Globus pallidus (tissue), 1 donor: ENCODE measurements at regions not wholly inside any gene's neighbourhood (a gene's known extent, or its start where the extent isn't known, plus 50 kb on each side); places are given as distances from the start of the nearest gene placed in this dataset.

Experiments used
- DNase-seq: peaks from one replicate; pipeline ENCODE4 v3.0.0-alpha.2; 2015; ENCODE audit warnings: low spot score

DNA sequence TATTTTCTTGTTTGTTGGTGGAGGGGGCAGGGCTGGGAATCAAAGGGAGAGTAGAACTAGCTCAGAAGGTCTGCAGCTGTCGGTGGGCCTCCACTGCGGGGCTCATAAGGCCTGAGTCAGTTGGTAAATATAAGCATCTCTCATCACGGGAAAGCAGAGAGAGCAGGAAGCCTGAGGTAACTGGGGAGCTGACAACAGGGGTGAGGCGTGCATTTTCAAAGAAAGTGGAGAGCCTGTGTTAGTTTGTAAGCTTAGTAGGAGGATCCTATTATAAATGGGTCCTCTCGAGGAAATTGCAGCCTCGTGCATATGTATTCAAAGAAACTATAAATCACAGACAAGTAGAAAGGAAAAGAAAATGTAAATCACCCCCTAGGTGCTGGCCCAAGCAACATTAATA lies 221.0 kb upstream of the CDH13 start:
- DNase-seq: no peak

DNA sequence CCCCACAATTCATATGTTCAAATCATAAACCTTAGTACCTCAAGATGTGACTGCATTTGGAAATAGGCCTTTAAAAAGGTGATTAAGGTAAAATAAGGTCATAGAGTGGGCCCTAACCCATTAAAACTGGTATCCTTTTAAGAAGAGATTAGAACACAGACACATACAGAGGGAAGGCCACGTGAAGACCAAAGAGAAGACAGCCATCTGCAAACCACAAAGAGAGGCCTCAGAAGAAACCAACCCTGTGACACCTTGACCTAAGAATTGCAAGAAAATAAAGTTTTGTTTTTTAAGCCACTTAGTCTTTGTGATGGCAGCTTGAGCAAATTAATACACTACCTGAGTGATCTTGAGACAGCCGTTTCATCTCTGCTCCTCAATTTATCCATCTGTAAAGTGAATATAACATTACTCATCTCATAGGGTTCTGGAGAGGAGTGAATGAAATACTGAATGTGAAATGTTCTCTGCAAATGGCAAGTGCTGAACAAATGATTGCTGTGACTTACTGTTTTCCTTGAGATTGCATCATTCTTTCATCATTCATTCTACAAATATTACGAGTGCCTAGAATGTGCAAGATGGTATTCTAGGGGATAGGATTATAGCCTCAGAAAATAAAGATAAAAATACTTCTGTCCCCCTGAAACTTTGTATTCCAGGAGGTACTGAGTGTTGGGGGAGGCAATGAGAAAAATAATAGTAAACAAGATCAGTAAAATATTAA lies 222.0 kb upstream of the CDH13 start:
- no peak for DNase-seq

DNA sequence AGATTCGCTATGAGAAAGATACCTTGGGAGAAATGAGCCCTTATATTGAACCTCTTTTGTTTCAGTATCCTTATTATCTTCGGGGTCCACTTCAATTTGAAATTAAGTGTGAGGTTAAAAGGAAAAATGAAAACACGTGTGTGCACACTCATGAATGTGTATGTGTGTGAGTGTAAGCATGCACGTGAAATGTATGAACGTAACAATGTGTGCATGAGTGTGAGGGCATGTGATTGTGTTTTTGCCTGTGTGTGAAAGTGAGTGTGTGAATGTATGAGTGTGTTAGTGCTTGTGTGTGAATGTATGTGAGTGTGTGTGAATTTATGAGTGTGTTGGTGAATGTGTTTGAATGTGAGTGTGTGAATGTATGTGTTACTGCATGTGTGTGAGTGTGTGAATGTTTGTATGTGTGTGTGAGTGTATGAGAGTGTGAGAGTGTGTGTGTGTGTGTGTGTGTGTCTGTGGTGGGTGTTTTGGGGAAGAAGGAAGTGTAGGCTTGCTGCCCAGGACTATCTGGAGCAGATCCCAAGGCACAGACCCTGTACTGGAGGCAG lies 224.0 kb upstream of the CDH13 start:
- no peak for DNase-seq

DNA sequence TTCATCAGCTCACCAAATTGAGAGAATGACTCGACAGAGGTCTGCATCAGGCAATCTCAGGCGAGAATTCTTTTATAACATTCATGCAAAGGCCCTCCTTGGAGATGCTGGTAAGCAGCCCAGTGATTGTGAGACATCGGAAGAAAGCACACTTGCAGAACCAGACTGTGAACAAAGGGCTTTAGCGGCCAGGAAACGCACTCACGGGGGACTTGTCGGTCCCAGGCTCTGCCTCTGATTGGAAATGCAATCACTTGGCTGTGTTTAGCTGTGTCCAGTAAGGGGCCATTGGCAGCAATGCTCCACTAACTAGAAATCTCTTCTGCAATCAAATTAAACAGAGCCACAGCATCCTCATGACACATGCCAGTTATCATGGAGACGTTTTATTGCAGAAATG lies 226.7 kb upstream of the CDH13 start:
- no peak for DNase-seq

DNA sequence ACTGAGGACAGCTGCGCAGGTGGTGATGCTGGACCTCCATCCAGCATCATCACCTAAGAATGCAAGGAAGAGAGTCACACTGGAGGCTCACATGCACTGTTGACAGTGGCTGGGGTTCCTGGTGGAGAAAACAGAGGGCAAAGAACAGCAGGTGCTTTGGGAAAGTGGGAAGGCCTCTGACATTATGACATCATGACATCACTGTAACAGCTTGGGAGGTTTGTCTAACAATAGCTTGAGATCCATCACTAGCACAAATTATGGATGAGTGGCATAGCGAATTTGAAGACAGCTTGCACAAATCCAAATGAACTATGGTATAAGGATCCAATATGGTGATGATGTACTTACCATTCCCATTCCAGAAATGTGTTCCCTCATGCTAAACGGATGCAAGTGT lies 226.5 kb upstream of the MPHOSPH6 start:
- no peak for DNase-seq

DNA sequence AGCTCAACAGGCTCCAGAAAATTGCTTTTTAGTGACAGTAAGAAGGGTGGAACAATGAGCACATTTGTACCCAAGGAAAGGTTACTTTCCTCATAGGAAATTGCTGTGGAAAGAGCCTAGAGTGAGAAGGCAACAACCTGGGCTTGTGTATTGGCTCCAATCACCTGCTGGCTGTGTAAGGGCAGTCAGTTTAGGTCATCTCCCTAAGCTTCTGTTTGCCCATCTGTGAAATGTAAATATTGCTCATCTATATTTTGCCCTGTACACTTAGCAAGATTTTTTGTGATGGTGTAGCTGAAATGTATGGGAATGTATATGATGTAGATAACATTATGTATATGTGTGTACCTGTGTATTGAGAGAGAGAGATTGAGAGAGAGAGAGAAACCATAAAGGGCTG lies 225.2 kb upstream of the MPHOSPH6 start:
- DNase-seq: no peak

DNA sequence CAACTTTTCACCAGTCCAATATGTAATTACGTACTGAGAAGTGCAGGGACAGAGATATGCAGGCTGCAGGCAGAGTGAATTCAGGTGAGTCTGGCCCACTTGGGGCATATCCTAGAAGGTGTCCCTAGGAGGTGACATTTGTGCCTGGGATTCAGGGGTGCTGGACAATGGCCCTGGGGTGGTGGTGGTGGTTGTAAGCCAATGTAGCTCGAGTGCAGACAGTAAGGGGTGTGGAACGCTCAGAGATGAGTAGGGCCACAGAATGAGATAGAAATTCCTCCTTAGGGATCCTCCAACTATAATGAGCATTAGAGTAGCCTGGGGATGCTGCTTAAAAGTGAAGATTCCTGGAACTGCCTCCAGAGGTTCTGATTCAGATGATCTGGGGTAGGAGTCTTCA lies 221.7 kb upstream of the MPHOSPH6 start:
- DNase-seq: no peak

DNA sequence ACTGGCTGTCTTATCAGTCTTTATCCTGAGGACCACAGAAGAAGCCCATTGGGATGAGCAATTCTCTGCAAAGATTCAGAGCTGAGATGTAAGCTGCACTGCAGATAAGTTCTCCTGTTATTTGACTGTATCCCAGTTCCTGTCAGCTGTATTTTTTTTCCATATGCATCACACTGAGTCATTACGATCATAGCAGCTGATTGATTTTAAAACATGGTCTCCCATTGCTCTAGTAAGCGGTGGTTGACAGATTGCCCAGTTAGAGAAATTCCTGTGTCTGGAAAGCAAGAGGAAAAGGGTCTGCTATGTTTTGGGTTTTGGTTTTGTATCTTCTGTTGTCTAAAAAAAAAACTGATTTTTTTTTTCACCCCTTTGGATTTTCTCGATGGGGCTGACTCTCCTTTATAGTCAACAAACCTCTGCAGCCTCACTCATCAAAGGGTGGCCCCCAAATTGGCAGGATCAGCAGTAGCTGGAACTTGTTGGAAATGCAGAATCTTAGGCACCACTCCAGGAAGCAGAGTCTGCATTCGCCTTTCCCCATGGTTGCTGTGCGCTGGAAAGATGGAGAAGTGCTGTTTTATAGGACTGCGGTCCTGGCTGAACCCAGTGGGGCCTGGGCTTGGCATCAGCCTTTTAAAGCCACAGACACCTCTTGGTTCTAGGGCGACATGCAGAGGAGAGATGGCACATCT lies 220.1 kb upstream of the MPHOSPH6 start:
- DNase-seq: no peak

DNA sequence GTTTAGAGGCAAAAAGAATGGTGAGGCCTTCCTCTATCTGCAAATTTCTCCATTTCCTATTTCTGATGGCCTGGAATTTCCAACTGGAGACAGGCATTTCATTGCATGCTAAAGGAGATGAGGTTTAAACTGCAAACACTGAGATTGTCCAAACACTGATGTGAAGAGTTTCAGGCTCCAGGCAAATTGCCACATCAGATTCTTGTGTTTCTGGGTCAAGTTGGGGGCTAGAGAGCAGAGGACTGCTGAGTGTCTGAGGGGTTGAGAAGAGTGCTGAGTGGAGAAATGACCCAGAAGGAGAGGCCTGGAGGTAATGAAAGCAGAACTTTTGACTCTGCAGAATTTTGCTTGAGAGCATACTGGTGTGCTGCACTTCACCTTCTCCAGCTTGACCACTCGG lies 216.7 kb upstream of the MPHOSPH6 start:
- no peak for DNase-seq

DNA sequence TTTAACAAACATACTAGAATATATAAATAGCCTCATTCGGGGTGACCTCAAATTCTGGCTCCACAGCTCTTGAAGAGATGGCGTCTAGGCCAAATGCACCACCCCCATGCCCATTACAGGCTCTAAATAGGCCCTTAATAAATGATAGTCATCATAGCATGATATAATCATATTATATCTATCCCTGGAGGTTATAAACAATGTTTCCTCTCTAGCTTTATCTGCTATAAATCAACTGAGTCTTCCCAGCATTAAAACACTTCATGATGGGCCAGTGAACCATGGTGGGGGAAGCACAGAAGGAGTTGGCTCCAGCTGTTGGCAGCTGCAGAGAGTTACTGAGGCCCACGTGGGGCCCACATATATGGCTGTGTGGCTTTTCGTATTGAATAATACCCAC lies 214.9 kb upstream of the MPHOSPH6 start:
- DNase-seq: no peak

DNA sequence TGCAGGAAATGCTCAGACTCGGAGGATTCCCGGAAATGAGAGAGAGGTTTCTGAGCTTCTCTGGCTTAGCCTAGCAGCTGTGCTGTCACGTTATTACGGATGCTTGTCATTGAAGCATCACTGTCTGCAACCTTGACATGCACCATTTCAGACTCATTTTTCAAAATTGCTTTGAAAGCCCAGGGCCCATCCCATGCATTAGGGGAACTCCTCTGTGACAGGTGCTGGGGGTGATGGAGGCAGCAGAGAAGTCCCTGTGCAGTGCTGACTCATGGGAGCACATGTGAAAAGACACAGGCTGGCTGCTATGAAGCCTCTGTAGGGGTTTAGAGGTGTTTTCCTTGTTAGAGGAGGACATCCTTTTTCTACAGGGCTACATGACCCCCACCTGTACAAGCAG lies 214.0 kb upstream of the MPHOSPH6 start:
- no peak for DNase-seq

DNA sequence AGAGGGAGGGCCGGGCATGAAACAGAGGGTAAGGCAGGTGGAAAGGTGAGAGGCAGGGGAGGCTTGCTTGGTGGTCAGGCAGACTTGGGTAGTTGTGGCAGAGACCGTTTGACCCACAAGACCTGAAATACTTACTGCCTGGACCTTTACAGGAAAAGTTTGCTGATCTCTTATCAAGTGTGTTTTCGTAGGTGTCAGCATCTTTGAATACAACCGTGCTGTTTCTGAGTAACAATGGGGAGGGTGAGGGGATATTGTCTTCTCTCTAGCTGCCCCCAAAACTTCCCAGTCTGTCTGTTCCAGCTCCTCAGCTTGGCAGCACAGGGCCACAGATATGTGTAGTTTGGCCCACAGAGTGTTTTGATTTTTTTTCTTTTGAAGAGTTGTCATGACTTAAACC lies 212.5 kb upstream of the MPHOSPH6 start:
- no peak for DNase-seq

DNA sequence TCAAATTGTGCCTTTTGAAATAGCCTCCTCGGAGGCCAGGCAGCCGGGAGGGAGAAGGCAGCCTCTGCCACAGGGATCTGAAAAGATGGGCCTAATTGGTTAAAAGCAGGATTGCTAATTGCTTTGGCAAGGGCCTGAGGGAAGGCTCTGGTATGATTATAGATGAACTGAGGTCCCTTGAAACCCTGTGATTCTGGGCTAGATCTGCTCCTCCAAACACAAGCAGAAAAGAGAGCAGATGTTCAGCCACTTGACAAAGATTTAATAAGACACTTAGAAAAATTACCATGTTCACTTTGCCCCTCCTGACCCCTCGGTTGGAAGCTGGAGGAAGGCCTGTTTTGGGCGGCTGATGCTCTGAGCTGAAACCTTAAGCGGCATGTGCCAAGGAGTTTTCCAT lies 209.5 kb upstream of the MPHOSPH6 start:
- DNase-seq: no peak

DNA sequence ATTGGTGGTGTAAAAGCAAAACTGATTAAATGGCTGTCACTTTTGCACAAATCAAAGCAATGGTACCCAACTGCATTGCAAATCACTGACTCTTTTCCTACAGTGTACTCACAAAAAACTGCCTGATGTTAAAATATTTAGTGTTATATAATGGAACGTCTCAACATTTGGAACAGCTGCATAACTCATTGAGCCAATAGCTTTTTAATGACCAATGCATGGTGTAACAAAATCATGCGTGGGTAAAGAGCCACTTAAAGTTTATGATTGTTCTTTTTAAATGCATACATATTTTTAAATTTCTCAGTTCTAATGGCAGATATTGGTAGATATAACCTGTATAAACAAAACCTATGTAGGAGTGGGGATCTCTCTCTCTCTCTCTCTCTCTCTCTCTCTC lies 204.0 kb upstream of the MPHOSPH6 start:
- no peak for DNase-seq

DNA sequence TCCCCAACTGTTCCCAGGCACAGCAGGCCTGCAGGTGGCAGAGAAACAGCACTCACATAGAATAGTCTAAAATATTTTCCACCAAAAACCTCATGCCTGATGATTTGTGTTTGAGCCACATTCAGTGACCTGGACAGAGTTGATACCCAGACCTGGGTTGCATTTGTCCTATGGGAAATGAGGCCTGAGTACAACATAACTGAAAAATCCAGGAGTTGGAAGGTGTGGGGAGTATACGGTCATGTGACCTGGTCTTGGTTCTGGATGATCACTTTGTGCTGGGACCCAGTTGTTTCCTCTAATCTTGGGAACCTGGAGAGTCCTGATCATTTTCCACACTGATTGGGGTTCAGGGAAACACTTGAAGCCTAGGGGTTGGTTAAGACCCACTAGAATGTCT lies 200.3 kb upstream of the MPHOSPH6 start:
- DNase-seq: no peak

DNA sequence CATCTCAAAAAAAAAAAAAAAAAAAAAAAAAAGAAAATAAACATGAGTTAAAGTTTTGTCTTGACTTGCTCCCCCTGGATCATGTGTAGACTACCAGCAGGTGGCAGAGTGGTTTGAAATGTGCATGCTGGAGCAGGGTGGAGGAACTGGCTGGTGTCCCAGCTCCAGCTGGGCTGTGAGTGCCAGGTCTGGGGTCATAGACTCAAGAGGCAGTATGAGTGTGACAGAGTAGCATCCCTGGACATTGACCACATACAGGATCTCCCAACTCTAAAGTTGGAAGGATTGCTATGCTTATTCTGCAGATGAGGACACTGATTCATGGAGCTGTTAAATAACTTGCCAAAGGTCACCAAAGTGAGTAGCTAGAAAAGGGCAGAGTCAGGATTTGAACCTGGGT lies 198.0 kb upstream of the MPHOSPH6 start:
- DNase-seq: peak; percentile 64

DNA sequence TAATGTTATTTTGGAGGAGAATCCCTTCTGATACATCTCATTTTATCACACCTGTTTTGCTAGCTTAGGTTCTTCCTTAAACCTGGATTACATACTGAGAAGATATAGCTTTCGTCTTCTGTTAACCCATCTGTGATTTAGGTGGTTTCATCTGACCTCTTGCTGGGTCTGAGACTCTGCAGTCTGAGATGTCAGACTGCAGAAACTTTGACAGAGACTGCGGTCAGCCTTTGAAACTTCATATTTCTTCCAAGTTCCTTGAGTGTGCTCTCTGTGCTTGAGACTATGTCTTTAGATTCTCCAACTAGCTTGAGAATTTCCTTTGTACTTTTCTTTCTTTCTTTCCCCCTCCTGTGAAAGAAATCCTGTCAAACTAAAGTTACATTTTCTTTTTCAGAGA lies 196.4 kb upstream of the MPHOSPH6 start:
- no peak for DNase-seq

DNA sequence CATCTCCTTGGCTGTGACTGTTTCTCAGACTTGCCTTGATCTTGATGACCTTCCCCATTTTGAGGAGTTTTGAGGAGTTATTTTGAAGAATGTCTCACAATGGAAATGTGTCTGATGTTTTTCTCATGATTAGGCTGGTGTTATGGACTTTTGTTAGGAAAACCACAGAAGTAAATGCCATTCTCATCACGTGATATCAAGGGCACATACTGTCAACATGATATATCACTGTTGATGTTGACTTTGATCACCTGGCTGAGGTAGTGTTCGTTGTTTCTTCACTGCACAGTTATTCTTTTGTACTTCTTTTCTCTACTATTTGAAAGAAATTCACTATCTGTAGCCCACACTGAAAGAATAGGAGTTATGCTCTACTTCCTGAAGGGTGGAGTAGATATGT lies 194.7 kb upstream of the MPHOSPH6 start:
- DNase-seq: no peak

DNA sequence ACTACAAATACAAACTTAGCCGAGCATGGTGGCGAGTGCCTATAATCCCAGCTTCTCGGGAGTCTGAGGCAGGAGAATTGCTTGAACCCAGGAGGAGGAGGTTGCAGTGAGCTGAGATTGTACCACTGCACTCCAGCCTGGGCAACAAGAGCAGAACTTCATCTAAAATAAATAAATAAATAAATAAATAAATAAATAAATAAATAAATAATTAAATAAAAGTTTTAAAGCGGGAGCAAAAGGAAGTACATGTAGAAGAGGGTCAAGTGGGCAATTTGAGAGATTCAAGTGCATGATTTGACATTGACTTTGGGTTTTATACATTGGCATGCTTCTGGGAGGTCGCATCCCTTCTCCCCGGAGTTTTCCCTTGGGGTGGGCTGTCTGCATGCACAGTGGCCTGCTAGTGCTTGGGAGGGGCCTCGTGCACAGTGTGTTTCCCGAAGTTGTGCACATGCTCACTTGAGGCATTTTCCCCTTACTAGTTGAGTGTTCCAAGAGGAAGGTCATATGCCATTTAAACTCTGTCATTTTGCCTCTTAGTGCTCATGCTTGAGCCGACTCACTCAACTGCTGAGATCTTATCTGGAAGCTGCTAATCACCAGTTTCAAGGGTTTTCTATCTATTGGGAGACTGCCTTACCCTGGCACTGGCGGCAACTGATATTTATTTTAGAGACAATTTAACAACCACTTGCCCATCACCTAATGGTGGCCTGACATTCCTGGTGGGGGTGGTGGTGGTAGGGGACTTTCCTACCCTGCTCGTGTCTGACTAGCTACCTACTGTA lies 193.2 kb upstream of the MPHOSPH6 start:
- DNase-seq: no peak

DNA sequence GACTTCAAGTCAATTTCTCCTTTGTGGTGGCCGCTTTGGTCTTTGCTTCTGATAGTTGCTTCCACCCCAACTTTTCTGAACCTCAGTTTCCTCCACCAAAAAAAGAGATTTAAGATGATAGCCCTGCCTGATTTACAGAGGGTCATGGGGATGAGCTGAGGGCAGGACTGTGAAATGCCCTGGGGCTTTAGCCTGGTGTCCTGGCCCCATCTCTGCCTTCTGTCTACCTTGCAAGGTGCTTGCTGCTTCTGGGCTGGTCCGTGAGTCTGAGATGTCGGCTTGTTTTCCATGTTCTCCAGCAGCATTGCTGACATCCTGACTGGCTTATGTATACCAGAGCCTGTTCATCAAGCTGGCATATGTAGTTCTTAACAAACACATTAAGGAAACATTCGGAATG lies 191.9 kb upstream of the MPHOSPH6 start:
- DNase-seq: no peak

DNA sequence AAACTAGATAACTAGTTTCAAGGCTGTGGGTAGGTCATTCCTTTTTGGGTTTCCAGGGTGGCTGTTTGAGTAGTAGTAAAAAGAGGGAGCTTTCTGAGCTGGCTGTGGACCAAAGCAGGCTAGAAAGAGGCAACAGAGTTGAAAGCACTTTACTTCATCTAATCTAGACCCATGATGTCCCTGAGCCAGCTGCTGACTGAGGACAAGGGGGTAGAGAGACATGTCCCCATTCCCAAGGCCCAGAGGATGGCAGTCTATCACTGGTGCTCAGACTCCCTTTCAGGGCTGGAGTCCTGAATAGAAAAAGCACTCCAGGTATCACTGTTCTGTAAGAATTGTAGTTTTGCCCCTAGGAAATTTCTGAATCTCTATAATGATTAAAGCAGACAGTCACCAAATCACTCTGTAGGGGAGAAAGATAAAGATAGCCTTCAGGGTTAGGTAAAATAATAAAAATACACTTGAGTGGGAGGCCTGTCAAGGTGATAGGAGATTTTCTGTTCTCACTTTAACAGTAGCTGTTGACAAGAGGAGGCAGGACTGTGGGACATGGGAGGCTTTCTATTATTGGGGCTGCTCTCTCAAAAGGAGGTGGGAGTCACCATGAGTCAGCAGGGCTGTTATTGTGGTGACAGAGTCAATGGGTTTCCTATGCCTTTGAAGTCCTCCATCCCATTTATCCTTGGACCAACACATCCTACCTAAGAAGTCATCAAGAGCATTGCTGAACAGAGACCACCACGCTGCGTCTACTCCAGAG lies 190.2 kb upstream of the MPHOSPH6 start:
- no peak for DNase-seq

DNA sequence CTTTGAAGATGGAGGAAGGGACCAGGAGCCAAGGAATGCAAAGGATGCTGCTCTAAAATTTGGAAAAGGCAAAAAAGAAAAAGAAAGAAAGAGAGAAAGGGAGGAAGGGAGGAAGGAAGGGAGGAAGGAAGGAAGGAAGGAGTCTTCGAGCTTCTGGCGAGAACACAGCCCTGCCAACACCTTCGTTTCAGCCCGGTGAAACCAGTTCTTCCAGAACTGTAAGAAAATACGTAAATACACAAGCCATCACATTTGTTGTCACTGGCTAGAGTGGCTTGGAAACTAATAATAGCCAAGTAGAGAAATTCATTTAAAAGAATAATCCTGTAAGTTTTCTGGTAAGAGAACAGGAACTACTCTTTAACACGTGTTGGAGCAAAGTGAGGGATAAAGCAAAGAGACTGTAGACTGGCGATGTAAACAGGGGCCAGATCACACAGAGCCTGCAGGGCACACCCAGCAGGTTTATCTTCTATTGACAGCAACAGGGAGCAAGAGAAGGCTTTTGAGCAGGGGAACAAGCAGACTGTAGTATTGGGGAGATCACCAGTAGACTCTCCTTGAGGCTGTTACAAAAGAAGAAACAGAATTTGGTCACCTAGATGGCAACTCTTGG lies 188.7 kb upstream of the MPHOSPH6 start:
- DNase-seq: no peak
